Cardiac fibroblast (primary cell): ENCODE measurements at regions not wholly inside any gene's neighbourhood (a gene's known extent, or its start where the extent isn't known, plus 50 kb on each side); places are given as distances from the start of the nearest gene placed in this dataset.
A peak's percentile ranks its signal among the peaks of the same experiment; 100 is the strongest.

ENCODE experiments used
- DNase-seq, 2 donors: peaks; one replicate each; pipeline versions ENCODE4 v3.0.0 to v3.0.0-alpha.2; 2010; ENCODE audit warnings: low read depth in 2 of 2
- H3K4me3 ChIP-seq, 2 donors: replicated peaks in 1 of 2; 1 replicate in 1 of 2; 2 replicates in 1 of 2; pipeline ENCODE4 v1.5.1; 2011; ENCODE audit warnings: low read depth in 2 of 2, low read length in 2 of 2, mild to moderate bottlenecking in 2 of 2, moderate library complexity in 1 of 2
- TF ChIP-seq, protein P1 (sequence below): IDR thresholded peaks from one replicate; pipeline ENCODE4 v1.5.1; 2011; ENCODE audit warnings: low read depth, mild to moderate bottlenecking, low read length, inconsistent platforms

DNA sequence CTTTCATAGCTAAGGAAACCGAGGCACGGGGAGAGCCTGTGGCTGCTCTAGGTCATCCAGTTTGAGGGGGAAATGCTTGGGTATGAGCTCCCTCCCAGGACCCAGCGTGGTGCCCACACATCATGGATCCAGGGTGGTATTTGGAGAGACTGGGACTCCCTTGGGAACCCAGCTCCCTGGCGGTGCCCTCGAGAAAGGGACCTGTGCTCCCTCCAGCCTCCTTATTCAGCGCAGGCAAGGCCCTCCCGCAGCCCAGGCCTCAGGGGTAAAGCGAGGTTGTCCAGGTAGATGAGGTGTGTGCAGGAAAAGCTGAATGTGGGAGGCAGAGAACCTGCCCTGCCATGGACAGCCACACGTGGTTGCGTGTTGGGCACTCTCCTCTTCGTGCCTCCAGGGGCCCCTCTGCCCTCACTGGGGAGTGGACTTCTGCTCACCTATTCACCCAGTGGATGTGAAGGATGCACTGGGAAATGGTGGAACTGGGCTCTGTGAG is 53.8 kb upstream of the GPR78 start:
- no peak overlapping the region for H3K4me3 ChIP-seq
- no peak for DNase-seq
- TF ChIP-seq, protein P1, sequence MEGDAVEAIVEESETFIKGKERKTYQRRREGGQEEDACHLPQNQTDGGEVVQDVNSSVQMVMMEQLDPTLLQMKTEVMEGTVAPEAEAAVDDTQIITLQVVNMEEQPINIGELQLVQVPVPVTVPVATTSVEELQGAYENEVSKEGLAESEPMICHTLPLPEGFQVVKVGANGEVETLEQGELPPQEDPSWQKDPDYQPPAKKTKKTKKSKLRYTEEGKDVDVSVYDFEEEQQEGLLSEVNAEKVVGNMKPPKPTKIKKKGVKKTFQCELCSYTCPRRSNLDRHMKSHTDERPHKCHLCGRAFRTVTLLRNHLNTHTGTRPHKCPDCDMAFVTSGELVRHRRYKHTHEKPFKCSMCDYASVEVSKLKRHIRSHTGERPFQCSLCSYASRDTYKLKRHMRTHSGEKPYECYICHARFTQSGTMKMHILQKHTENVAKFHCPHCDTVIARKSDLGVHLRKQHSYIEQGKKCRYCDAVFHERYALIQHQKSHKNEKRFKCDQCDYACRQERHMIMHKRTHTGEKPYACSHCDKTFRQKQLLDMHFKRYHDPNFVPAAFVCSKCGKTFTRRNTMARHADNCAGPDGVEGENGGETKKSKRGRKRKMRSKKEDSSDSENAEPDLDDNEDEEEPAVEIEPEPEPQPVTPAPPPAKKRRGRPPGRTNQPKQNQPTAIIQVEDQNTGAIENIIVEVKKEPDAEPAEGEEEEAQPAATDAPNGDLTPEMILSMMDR = no peak

DNA sequence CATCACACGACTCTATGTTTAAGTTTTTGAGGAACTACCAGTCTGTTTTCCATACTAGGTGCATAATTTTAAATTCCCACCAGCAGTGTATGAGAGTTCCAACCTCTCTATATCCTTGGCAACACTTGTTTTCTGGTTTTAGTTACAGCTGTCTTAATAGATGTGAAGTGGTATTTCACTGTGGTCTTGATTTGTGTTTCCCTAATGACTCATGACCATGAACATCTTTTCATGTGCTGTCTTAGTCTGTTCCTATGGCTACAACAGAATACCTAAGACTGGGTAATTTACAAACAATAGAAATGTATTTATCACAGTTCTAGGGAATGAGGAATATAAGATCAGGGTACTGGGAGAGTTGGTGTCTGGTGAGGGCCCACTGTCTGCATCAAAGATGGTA is 51.5 kb upstream of the GPR78 start:
- no peak overlapping the region for H3K4me3 ChIP-seq
- peak; percentile 26 to 65 for DNase-seq
- TF ChIP-seq, protein P1 = no peak
